ENCODE measurements at regions not wholly inside any gene's neighbourhood (a gene's known extent, or its start where the extent isn't known, plus 50 kb on each side); places are given as distances from the start of the nearest gene placed in this dataset.

GRCh38 chr13:66037096-66037495 lies 1193.0 kb downstream of the PCDH9 start:
- no peak for ATAC-seq
- Histone ChIP-seq H3K4me3 (no peak overlapping the region), H3K27me3 (ENCODE audit: low read depth) (no peaks in the 10 kb centered on the region), H3K9me3 (no peaks in the 10 kb centered on the region), H3K27ac (no peak overlapping the region), H3K36me3 (no peaks in the 10 kb centered on the region), H3K4me1 (no peaks in the 10 kb centered on the region)
- DNase-seq = no peak
- intact Hi-C loops (cut with DNase I) = no loop called here
- TF ChIP-seq, protein P1, sequence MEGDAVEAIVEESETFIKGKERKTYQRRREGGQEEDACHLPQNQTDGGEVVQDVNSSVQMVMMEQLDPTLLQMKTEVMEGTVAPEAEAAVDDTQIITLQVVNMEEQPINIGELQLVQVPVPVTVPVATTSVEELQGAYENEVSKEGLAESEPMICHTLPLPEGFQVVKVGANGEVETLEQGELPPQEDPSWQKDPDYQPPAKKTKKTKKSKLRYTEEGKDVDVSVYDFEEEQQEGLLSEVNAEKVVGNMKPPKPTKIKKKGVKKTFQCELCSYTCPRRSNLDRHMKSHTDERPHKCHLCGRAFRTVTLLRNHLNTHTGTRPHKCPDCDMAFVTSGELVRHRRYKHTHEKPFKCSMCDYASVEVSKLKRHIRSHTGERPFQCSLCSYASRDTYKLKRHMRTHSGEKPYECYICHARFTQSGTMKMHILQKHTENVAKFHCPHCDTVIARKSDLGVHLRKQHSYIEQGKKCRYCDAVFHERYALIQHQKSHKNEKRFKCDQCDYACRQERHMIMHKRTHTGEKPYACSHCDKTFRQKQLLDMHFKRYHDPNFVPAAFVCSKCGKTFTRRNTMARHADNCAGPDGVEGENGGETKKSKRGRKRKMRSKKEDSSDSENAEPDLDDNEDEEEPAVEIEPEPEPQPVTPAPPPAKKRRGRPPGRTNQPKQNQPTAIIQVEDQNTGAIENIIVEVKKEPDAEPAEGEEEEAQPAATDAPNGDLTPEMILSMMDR (IDR thresholded peaks at IDR 0.05) = no peak

GRCh38 chr13:66036636-66037035 lies 1193.5 kb downstream of the PCDH9 start:
- ATAC-seq (no peak), DNase-seq (no peak)
- Histone ChIP-seq H3K27me3 (ENCODE audit: low read depth) (no peaks in the 10 kb centered on the region), H3K4me3 (no peak overlapping the region), H3K4me1 (no peaks in the 10 kb centered on the region), H3K27ac (no peak overlapping the region), H3K36me3 (no peaks in the 10 kb centered on the region), H3K9me3 (no peaks in the 10 kb centered on the region)
- TF ChIP-seq, protein P1 (IDR thresholded peaks at IDR 0.05) = no peak
- intact Hi-C loops (cut with DNase I) = no loop called here

GRCh38 chr13:66036024-66036614 lies 1194.0 kb downstream of the PCDH9 start:
- H3K9me3 ChIP-seq = no peaks in the 10 kb centered on the region
- intact Hi-C loops (cut with DNase I) = no loop called here
- H3K4me1 ChIP-seq = no peaks in the 10 kb centered on the region
- ATAC-seq (no peak), DNase-seq (no peak)
- H3K4me3 ChIP-seq = no peak overlapping the region
- H3K27ac ChIP-seq = no peak overlapping the region
- no peaks in the 10 kb centered on the region for H3K27me3 ChIP-seq (ENCODE audit: low read depth)
- TF ChIP-seq, protein P1 (IDR thresholded peaks at IDR 0.05) = no peak
- no peaks in the 10 kb centered on the region for H3K36me3 ChIP-seq

DNA sequence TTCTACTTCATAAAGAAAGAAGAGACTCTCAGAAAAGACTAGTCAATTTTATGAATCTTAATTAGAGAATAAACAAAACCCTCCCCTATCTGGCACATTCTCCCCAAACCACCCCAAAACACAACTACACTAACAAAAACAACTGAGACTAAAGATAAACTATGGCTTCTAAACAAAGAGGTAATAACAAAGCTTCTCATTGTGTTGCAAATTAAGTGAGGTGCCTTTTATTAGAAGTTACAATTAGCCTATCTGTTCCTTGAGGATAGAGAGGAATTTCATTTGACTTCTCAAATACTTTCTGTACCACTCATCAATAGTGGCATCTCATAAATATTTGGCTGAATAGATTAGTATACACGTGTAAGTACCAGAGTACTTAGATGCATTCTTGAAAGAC lies 1196.2 kb downstream of the PCDH9 start:
- no peaks in the 10 kb centered on the region for H3K9me3 ChIP-seq
- no peaks in the 10 kb centered on the region for H3K27me3 ChIP-seq (ENCODE audit: low read depth)
- DNase-seq = no peak
- H3K36me3 ChIP-seq = no peaks in the 10 kb centered on the region
- TF ChIP-seq, protein P1 (IDR thresholded peaks at IDR 0.05) = no peak
- intact Hi-C loops (cut with DNase I) = no loop called here
- no peak for ATAC-seq
- H3K4me3 ChIP-seq = no peak overlapping the region
- H3K4me1 ChIP-seq = no peaks in the 10 kb centered on the region
- no peak overlapping the region for H3K27ac ChIP-seq

DNA sequence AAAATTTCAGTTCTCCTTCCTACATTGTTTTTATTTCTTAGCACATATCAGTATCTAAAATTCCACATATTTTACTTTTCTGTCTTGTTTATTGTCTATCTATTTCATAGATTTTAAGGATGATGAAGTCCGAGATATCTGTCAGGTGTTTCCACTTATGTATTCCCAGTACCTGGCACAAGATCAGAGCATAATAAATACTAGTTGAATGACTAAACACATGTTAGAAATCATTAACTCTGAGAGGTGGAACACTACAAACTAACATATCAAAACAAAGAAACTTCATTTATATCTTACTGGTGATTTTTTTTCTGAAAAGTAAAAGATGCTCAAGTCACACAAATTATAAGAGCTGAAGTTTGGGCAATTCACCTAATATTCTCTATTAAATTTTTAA lies 1208.3 kb downstream of the PCDH9 start:
- Histone ChIP-seq H3K36me3 (no peaks in the 10 kb centered on the region), H3K4me1 (no peaks in the 10 kb centered on the region), H3K9me3 (no peaks in the 10 kb centered on the region), H3K27ac (no peak overlapping the region), H3K27me3 (ENCODE audit: low read depth) (no peaks in the 10 kb centered on the region), H3K4me3 (no peak overlapping the region)
- no peak for ATAC-seq
- TF ChIP-seq, protein P1 (IDR thresholded peaks at IDR 0.05) = no peak
- intact Hi-C loops (cut with DNase I) = no loop called here
- DNase-seq = no peak

GRCh38 chr13:66014771-66015170 lies 1215.4 kb downstream of the PCDH9 start:
- no peak overlapping the region for H3K4me3 ChIP-seq
- no peak overlapping the region for H3K27ac ChIP-seq
- intact Hi-C loops (cut with DNase I) = no loop called here
- no peak for ATAC-seq
- DNase-seq = no peak
- H3K27me3 ChIP-seq (ENCODE audit: low read depth) = no peaks in the 10 kb centered on the region
- TF ChIP-seq, protein P1 (IDR thresholded peaks at IDR 0.05) = no peak
- no peaks in the 10 kb centered on the region for H3K36me3 ChIP-seq
- no peaks in the 10 kb centered on the region for H3K9me3 ChIP-seq
- H3K4me1 ChIP-seq = no peaks in the 10 kb centered on the region

All from lower lobe of right lung (tissue), 2 donors.